WTC11 (cell line): ENCODE measurements at regions not wholly inside any gene's neighbourhood (a gene's known extent, or its start where the extent isn't known, plus 50 kb on each side); places are given as distances from the start of the nearest gene placed in this dataset.

Experiments
- ATAC-seq: fragments of 200-7000 bp; cut with Tn5 transposase; 2 replicates; pipeline ENCODE4 v1.10.0; 2021; ENCODE audit warnings: mild to moderate bottlenecking, moderate library complexity
- CTCF ChIA-PET: fragments of 300-600 bp; sonication (Branson Sonifier 250); formaldehyde crosslinking; loops from one replicate; lab custom pipeline; 2021; ENCODE audit warnings: antibody characterized with exemption; lab: Charles Lee
- POLR2A ChIA-PET: fragments of 350-600 bp; sonication (Branson Sonifier 250); formaldehyde crosslinking; loops from one replicate; lab custom pipeline; 2021; ENCODE audit warnings: antibody characterized with exemption; lab: Charles Lee
- DNase-seq: peaks from one replicate; pipeline ENCODE4 v3.0.0; 2021; ENCODE audit warnings: low spot score
- H3K27ac Mint-ChIP-seq: 2 replicates; pipeline ENCODE4 v1.8.0; 2021; ENCODE audit warnings: mixed read lengths
- H3K27me3 Mint-ChIP-seq: 2 replicates; pipeline ENCODE4 v1.8.0; 2021; ENCODE audit warnings: low read depth, mild to moderate bottlenecking, moderate library complexity, mixed read lengths
- H3K36me3 Mint-ChIP-seq: 2 replicates; pipeline ENCODE4 v1.8.0; 2021; ENCODE audit warnings: mixed read lengths
- H3K4me1 Mint-ChIP-seq: 2 replicates; pipeline ENCODE4 v1.8.0; 2022; ENCODE audit warnings: mixed read lengths
- H3K4me3 Mint-ChIP-seq: 2 replicates; pipeline ENCODE4 v1.8.0; 2021; ENCODE audit warnings: mild to moderate bottlenecking, moderate library complexity, mixed read lengths
- H3K9me3 Mint-ChIP-seq: 2 replicates; pipeline ENCODE4 v1.8.0; 2021; ENCODE audit warnings: mixed read lengths
- CBFB ChIP-seq: sonication (generic); formaldehyde crosslinking; IDR thresholded peaks from 2 replicates; pipeline ENCODE4 v1.8.1; 2022; ENCODE audit warnings: mild to moderate bottlenecking, low read depth, missing genetic modification reagents
- CREM ChIP-seq: sonication (generic); formaldehyde crosslinking; IDR thresholded peaks from 2 replicates; pipeline ENCODE4 v1.8.1; 2022; ENCODE audit warnings: mild to moderate bottlenecking, missing genetic modification reagents, moderate library complexity
- E2F1 ChIP-seq: sonication (generic); formaldehyde crosslinking; IDR thresholded peaks from 2 replicates; pipeline ENCODE4 v1.8.0; 2022; ENCODE audit warnings: mild to moderate bottlenecking, missing genetic modification reagents
- FOXJ3 ChIP-seq: sonication (generic); formaldehyde crosslinking; IDR thresholded peaks from 2 replicates; pipeline ENCODE4 v1.9.0; 2021; ENCODE audit warnings: missing genetic modification reagents, mild to moderate bottlenecking, borderline replicate concordance
- FOXK1 ChIP-seq: sonication (generic); formaldehyde crosslinking; IDR thresholded peaks from 2 replicates; pipeline ENCODE4 v1.8.0; 2022; ENCODE audit warnings: mild to moderate bottlenecking, moderate library complexity, missing genetic modification reagents
- JUN ChIP-seq: sonication (generic); formaldehyde crosslinking; IDR thresholded peaks from 2 replicates; pipeline ENCODE4 v1.8.0; 2023; ENCODE audit warnings: mild to moderate bottlenecking, missing genetic modification reagents
- KAT7 ChIP-seq: sonication (generic); formaldehyde crosslinking; IDR thresholded peaks from 2 replicates; pipeline ENCODE4 v1.8.1; 2023; ENCODE audit warnings: missing genetic modification reagents, mild to moderate bottlenecking, borderline replicate concordance
- NFE2L1 ChIP-seq: sonication (generic); formaldehyde crosslinking; IDR thresholded peaks from 2 replicates; pipeline ENCODE4 v1.8.1; 2023; ENCODE audit warnings: missing genetic modification reagents
- NFYB ChIP-seq: sonication (generic); formaldehyde crosslinking; conservative IDR thresholded peaks from 2 replicates; pipeline ENCODE4 v1.8.0; 2022; ENCODE audit warnings: low read depth, missing genetic modification reagents
- OVOL2 ChIP-seq: fragments of 250-450 bp; sonication (Bioruptor Pico); IDR thresholded peaks from 2 replicates; pipeline ENCODE4 v1.9.0; 2021; ENCODE audit warnings: mild to moderate bottlenecking, borderline replicate concordance
- PRDM15 ChIP-seq: sonication (generic); formaldehyde crosslinking; IDR thresholded peaks from 2 replicates; pipeline ENCODE4 v1.8.0; 2022; ENCODE audit warnings: missing genetic modification reagents
- TP53 ChIP-seq: sonication (generic); formaldehyde crosslinking; IDR thresholded peaks from 2 replicates; pipeline ENCODE4 v1.8.1; 2023; ENCODE audit warnings: mild to moderate bottlenecking, missing genetic modification reagents
- ZNF317 ChIP-seq: sonication (generic); formaldehyde crosslinking; IDR thresholded peaks from 2 replicates; pipeline ENCODE4 v1.8.1; 2023; ENCODE audit warnings: low read depth, mild to moderate bottlenecking, moderate library complexity, missing genetic modification reagents, borderline replicate concordance
- TF ChIP-seq, protein P1 (sequence below): sonication (generic); formaldehyde crosslinking; IDR thresholded peaks from 2 replicates; pipeline ENCODE4 v1.8.1; 2023; ENCODE audit warnings: mild to moderate bottlenecking, moderate library complexity, missing genetic modification reagents

- no peak overlapping the region for H3K27ac Mint-ChIP-seq
- peaks cover 4% of the 10 kb centered on the region for H3K36me3 Mint-ChIP-seq
- CTCF ChIA-PET, result interaction anchor here (0.6 to 4.8 kb wide), 4 partner anchors 15 to 112 kb away, joined by 3 to 29 read pairs (median 5); no protein-coding TSS in a partner anchor
- peaks cover 11% of the 10 kb centered on the region for H3K4me1 Mint-ChIP-seq
- ATAC-seq (no peak), DNase-seq (no peak)
- TF ChIP-seq NFYB (no peak), FOXK1 (CRISPR knock-in tag) (no peak), NFE2L1 (CRISPR knock-in tag) (no peak)
- H3K4me3 Mint-ChIP-seq, result no peak overlapping the region
- H3K9me3 Mint-ChIP-seq, result peaks cover 9% of the 10 kb centered on the region
- POLR2A ChIA-PET, result no interaction called here
- H3K27me3 Mint-ChIP-seq, result peaks cover 11% of the 10 kb centered on the region
These were observed 243.5 kb downstream of the BUD13 start for GRCh38 chr11:116529271-116529670.

- H3K4me1 Mint-ChIP-seq, result no peaks in the 10 kb centered on the region; the same call in 1 of the 2 replicates
- peaks cover 11% of the 10 kb centered on the region; the same call in 1 of the 2 replicates for H3K27me3 Mint-ChIP-seq
- H3K9me3 Mint-ChIP-seq, result peaks cover 9% of the 10 kb centered on the region
- no peak for TF ChIP-seq KAT7 (CRISPR knock-in tag)
- TF ChIP-seq, protein P1, sequence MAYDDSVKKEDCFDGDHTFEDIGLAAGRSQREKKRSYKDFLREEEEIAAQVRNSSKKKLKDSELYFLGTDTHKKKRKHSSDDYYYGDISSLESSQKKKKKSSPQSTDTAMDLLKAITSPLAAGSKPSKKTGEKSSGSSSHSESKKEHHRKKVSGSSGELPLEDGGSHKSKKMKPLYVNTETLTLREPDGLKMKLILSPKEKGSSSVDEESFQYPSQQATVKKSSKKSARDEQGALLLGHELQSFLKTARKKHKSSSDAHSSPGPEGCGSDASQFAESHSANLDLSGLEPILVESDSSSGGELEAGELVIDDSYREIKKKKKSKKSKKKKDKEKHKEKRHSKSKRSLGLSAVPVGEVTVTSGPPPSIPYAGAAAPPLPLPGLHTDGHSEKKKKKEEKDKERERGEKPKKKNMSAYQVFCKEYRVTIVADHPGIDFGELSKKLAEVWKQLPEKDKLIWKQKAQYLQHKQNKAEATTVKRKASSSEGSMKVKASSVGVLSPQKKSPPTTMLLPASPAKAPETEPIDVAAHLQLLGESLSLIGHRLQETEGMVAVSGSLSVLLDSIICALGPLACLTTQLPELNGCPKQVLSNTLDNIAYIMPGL, result no peak
- TF ChIP-seq JUN (CRISPR knock-in tag), result no peak
- TF ChIP-seq TP53 (CRISPR knock-in tag), result no peak
- no peak overlapping the region for H3K4me3 Mint-ChIP-seq
- ChIA-PET CTCF (interaction anchor here (1.0 to 4.8 kb wide), 3 partner anchors 13 to 204 kb away, joined by 3 to 29 read pairs (median 7); no protein-coding TSS in a partner anchor), POLR2A (no interaction called here)
- H3K27ac Mint-ChIP-seq, result no peak overlapping the region
- peaks cover 4% of the 10 kb centered on the region for H3K36me3 Mint-ChIP-seq
- DNase-seq, result no peak
- no peak for ATAC-seq
These were observed 245.4 kb downstream of the BUD13 start for GRCh38 chr11:116527180-116527991.

GRCh38 chr11:116525961-116526495, 246.8 kb downstream of the BUD13 start:
- CTCF ChIA-PET, result interaction anchor here (0.6 to 4.8 kb wide), 5 partner anchors 12 to 168 kb away, joined by 3 to 29 read pairs (median 4); no protein-coding TSS in a partner anchor
- peaks cover 4% of the 10 kb centered on the region for H3K36me3 Mint-ChIP-seq

More at GRCh38 chr11:116525961-116526495, 246.8 kb downstream of the BUD13 start:
- ATAC-seq (peak; percentile 18; the same call in 1 of the 2 replicates), DNase-seq (no peak)
- Mint-ChIP-seq H3K4me1 (no peaks in the 10 kb centered on the region; the same call in 1 of the 2 replicates), H3K4me3 (no peak overlapping the region), H3K9me3 (peaks cover 8% of the 10 kb centered on the region)
- POLR2A ChIA-PET, result no interaction called here
- TF ChIP-seq FOXJ3 (CRISPR knock-in tag), result no peak
- no peak for TF ChIP-seq CBFB
- TF ChIP-seq ZNF317, result no peak
- no peak for TF ChIP-seq OVOL2
- no peak for TF ChIP-seq CREM (CRISPR knock-in tag)
- no peak for TF ChIP-seq PRDM15 (CRISPR knock-in tag)
- no peak for TF ChIP-seq E2F1 (CRISPR knock-in tag)
- TF ChIP-seq, all 79 proteins: peak for 0
- Mint-ChIP-seq H3K27me3 (peaks cover 10% of the 10 kb centered on the region; the same call in 1 of the 2 replicates), H3K27ac (no peak overlapping the region)
